ENCODE measurements at regions not wholly inside any gene's neighbourhood (a gene's known extent, or its start where the extent isn't known, plus 50 kb on each side); places are given as distances from the start of the nearest gene placed in this dataset.

- Histone ChIP-seq H3K9me3 (ENCODE audit: control insufficient read depth in 1 of 2, low read length in 2 of 2) (no peaks in the 10 kb centered on the region), H3K27ac (ENCODE audit: low read depth, low read length) (no peak overlapping the region), H3K4me3 (ENCODE audit: low read depth in 1 of 2, low read length in 2 of 2) (no peak overlapping the region), H3K4me1 (ENCODE audit: control insufficient read depth in 1 of 2, insufficient read depth in 2 of 2, low read length in 2 of 2) (no peaks in the 10 kb centered on the region), H3K36me3 (ENCODE audit: control insufficient read depth in 1 of 2, insufficient read depth in 2 of 2, low read length in 2 of 2) (no peaks in the 10 kb centered on the region), H3K9ac (ENCODE audit: low read depth in 1 of 2, low read length in 2 of 2) (no peak overlapping the region), H3K27me3 (ENCODE audit: control insufficient read depth in 1 of 2, insufficient read depth in 2 of 2, low read length in 2 of 2) (peaks cover 0 to 3% of the 10 kb centered on the region in 2 donors)
Observed at GRCh38 chr18:47317824-47318508, 66.5 kb upstream of the SKOR2 start.

DNA sequence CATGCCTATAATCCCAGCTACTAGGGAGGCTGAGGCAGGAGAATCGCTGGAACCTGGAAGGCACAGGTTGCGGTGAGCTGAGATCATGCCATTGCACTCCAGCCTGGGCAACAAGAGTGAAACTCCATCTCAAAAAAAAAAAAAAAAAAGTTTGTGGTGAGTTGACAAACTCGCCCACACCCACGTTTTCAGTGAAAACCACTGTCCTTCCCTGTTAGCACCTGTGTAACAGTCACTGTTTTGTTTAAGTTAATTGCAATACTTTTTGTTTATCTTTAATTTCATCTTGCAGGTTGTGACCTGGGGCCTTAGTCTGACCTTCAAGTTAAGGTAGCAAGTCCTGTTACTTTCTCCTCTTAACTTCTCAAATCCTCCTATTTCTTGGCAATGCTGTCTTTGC is 65.5 kb upstream of the SKOR2 start:
- no peak overlapping the region for H3K4me3 ChIP-seq (ENCODE audit: low read depth in 1 of 2, low read length in 2 of 2)
- no peaks in the 10 kb centered on the region for H3K9me3 ChIP-seq (ENCODE audit: control insufficient read depth in 1 of 2, low read length in 2 of 2)
- H3K27ac ChIP-seq (ENCODE audit: low read depth, low read length) = no peak overlapping the region
- no peak overlapping the region for H3K9ac ChIP-seq (ENCODE audit: low read depth in 1 of 2, low read length in 2 of 2)
- peaks cover 0 to 3% of the 10 kb centered on the region in 2 donors for H3K27me3 ChIP-seq (ENCODE audit: control insufficient read depth in 1 of 2, insufficient read depth in 2 of 2, low read length in 2 of 2)
- H3K4me1 ChIP-seq (ENCODE audit: control insufficient read depth in 1 of 2, insufficient read depth in 2 of 2, low read length in 2 of 2) = no peaks in the 10 kb centered on the region
- H3K36me3 ChIP-seq (ENCODE audit: control insufficient read depth in 1 of 2, insufficient read depth in 2 of 2, low read length in 2 of 2) = no peaks in the 10 kb centered on the region

DNA sequence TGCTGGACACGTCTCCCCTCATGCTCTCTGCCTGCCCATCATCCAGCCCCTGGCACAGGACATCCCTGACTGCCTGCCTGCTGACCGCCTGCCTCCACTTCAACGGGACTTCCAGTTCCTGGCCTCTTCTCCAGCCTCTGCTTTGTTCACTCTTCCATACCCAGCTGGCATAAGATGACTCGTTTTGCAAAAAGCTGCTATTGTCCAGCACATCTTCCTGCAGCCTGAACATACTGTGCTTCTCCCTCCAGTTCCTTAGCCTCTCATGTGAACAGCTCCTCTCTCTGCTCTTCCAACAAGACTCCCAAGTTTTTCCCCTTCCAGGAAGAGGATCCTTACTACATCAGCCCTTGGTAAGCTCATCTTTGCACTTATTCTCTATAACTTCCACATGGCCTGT is 62.4 kb upstream of the SKOR2 start:
- H3K27ac ChIP-seq (ENCODE audit: low read depth, low read length) = no peak overlapping the region
- H3K4me3 ChIP-seq (ENCODE audit: low read depth in 1 of 2, low read length in 2 of 2) = no peak overlapping the region
- H3K9ac ChIP-seq (ENCODE audit: low read depth in 1 of 2, low read length in 2 of 2) = no peak overlapping the region
- no peaks in the 10 kb centered on the region for H3K9me3 ChIP-seq (ENCODE audit: control insufficient read depth in 1 of 2, low read length in 2 of 2)
- H3K27me3 ChIP-seq (ENCODE audit: control insufficient read depth in 1 of 2, insufficient read depth in 2 of 2, low read length in 2 of 2) = no peaks in the 10 kb centered on the region
- H3K36me3 ChIP-seq (ENCODE audit: control insufficient read depth in 1 of 2, insufficient read depth in 2 of 2, low read length in 2 of 2) = no peaks in the 10 kb centered on the region
- no peaks in the 10 kb centered on the region for H3K4me1 ChIP-seq (ENCODE audit: control insufficient read depth in 1 of 2, insufficient read depth in 2 of 2, low read length in 2 of 2)

GRCh38 chr18:47311585-47311984 is 60.1 kb upstream of the SKOR2 start:
- Histone ChIP-seq H3K27ac (ENCODE audit: low read depth, low read length) (no peak overlapping the region), H3K36me3 (ENCODE audit: control insufficient read depth in 1 of 2, insufficient read depth in 2 of 2, low read length in 2 of 2) (no peaks in the 10 kb centered on the region), H3K9me3 (ENCODE audit: control insufficient read depth in 1 of 2, low read length in 2 of 2) (no peaks in the 10 kb centered on the region), H3K9ac (ENCODE audit: low read depth in 1 of 2, low read length in 2 of 2) (no peak overlapping the region), H3K27me3 (ENCODE audit: control insufficient read depth in 1 of 2, insufficient read depth in 2 of 2, low read length in 2 of 2) (no peaks in the 10 kb centered on the region), H3K4me3 (ENCODE audit: low read depth in 1 of 2, low read length in 2 of 2) (no peak overlapping the region), H3K4me1 (ENCODE audit: control insufficient read depth in 1 of 2, insufficient read depth in 2 of 2, low read length in 2 of 2) (no peaks in the 10 kb centered on the region)

All from duodenal mucosa (tissue), 2 donors.